ENCODE measurements at regions not wholly inside any gene's neighbourhood (a gene's known extent, or its start where the extent isn't known, plus 50 kb on each side); places are given as distances from the start of the nearest gene placed in this dataset.
A peak's percentile ranks its signal among the peaks of the same experiment; 100 is the strongest.
"Not testable (repeated sequence)": the region's sequence is repeated elsewhere in the genome, so short reads cannot be mapped to it uniquely, and the experiment has no call there.

GRCh38 chr7:84735677-84736076, 451.2 kb downstream of the SEMA3D start:
- H3K36me3 ChIP-seq (ENCODE audit: insufficient read depth, low read length) = no peaks in the 10 kb centered on the region
- H3K79me2 ChIP-seq (ENCODE audit: insufficient read depth, low read length) = no peaks in the 10 kb centered on the region
- TF ChIP-seq CTCF (IDR thresholded peaks at IDR 0.05; ENCODE audit: extremely low read depth, low read depth, low read length) = no peak
- no peak overlapping the region for H3K4me3 ChIP-seq (ENCODE audit: insufficient read depth, low read length)
- peak overlapping the region; percentile 14 for H2AFZ ChIP-seq (ENCODE audit: low read length)
- H4K20me1 ChIP-seq (ENCODE audit: insufficient read depth, low read length) = no peaks in the 10 kb centered on the region
- H3K27ac ChIP-seq (ENCODE audit: low read depth, low read length) = no peak overlapping the region
- no peaks in the 10 kb centered on the region for H3K27me3 ChIP-seq (ENCODE audit: insufficient read depth, low read length)
- no peaks in the 10 kb centered on the region for H3K9me3 ChIP-seq (ENCODE audit: low read depth, low read length)
- H3K4me1 ChIP-seq (ENCODE audit: insufficient read depth, low read length) = no peaks in the 10 kb centered on the region
- no peak for DNase-seq (ENCODE audit: insufficient read length, low spot score, missing footprints)
- no peak overlapping the region for H3K4me2 ChIP-seq (ENCODE audit: insufficient read depth, low read length)

DNA sequence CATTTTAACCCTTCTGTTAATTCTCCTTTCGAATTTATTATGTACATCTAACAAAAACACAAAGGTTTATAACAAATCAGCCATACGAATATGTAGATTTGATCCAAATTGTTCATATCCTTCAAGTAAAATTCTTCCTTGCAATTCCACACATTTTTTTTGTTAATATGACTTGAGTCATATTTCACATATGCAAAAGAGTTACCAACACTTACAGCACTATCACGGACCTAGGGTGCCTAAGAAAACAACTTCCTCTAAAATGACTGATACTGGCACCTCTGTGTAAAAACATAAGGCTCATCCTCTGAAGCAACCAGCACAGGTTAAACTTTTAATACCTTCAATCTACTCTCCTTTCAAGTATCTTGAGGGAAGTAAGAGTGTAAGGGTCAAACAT, 451.8 kb downstream of the SEMA3D start:
- Histone ChIP-seq H3K27ac (ENCODE audit: low read depth, low read length) (no peak overlapping the region), H3K36me3 (ENCODE audit: insufficient read depth, low read length) (no peaks in the 10 kb centered on the region), H3K4me3 (ENCODE audit: insufficient read depth, low read length) (no peak overlapping the region), H2AFZ (ENCODE audit: low read length) (peak overlapping the region; percentile 60), H3K4me2 (ENCODE audit: insufficient read depth, low read length) (peak overlapping the region; percentile 23), H3K9me3 (ENCODE audit: low read depth, low read length) (no peaks in the 10 kb centered on the region), H3K79me2 (ENCODE audit: insufficient read depth, low read length) (no peaks in the 10 kb centered on the region), H4K20me1 (ENCODE audit: insufficient read depth, low read length) (no peaks in the 10 kb centered on the region), H3K27me3 (ENCODE audit: insufficient read depth, low read length) (no peaks in the 10 kb centered on the region), H3K4me1 (ENCODE audit: insufficient read depth, low read length) (no peaks in the 10 kb centered on the region)
- no peak for TF ChIP-seq CTCF (IDR thresholded peaks at IDR 0.05; ENCODE audit: extremely low read depth, low read depth, low read length)
- DNase-seq (ENCODE audit: insufficient read length, low spot score, missing footprints) = no peak

GRCh38 chr7:84733976-84734375, 452.9 kb downstream of the SEMA3D start:
- not testable (repeated sequence) for DNase-seq (ENCODE audit: insufficient read length, low spot score, missing footprints); H3K4me3 ChIP-seq (ENCODE audit: insufficient read depth, low read length); H3K9me3 ChIP-seq (ENCODE audit: low read depth, low read length); H3K36me3 ChIP-seq (ENCODE audit: insufficient read depth, low read length); H3K4me1 ChIP-seq (ENCODE audit: insufficient read depth, low read length); H3K27me3 ChIP-seq (ENCODE audit: insufficient read depth, low read length); H3K4me2 ChIP-seq (ENCODE audit: insufficient read depth, low read length); H3K27ac ChIP-seq (ENCODE audit: low read depth, low read length); H4K20me1 ChIP-seq (ENCODE audit: insufficient read depth, low read length); H3K79me2 ChIP-seq (ENCODE audit: insufficient read depth, low read length); H2AFZ ChIP-seq (ENCODE audit: low read length)

GRCh38 chr7:84730864-84731263, 456.0 kb downstream of the SEMA3D start:
- H3K9me3 ChIP-seq (ENCODE audit: low read depth, low read length); H3K79me2 ChIP-seq (ENCODE audit: insufficient read depth, low read length); H2AFZ ChIP-seq (ENCODE audit: low read length); DNase-seq (ENCODE audit: insufficient read length, low spot score, missing footprints); H3K4me3 ChIP-seq (ENCODE audit: insufficient read depth, low read length); H4K20me1 ChIP-seq (ENCODE audit: insufficient read depth, low read length); H3K27ac ChIP-seq (ENCODE audit: low read depth, low read length); H3K4me2 ChIP-seq (ENCODE audit: insufficient read depth, low read length); H3K36me3 ChIP-seq (ENCODE audit: insufficient read depth, low read length); H3K27me3 ChIP-seq (ENCODE audit: insufficient read depth, low read length): not testable (repeated sequence)
- H3K4me1 ChIP-seq (ENCODE audit: insufficient read depth, low read length) = peaks cover 13% of the 10 kb centered on the region

DNA sequence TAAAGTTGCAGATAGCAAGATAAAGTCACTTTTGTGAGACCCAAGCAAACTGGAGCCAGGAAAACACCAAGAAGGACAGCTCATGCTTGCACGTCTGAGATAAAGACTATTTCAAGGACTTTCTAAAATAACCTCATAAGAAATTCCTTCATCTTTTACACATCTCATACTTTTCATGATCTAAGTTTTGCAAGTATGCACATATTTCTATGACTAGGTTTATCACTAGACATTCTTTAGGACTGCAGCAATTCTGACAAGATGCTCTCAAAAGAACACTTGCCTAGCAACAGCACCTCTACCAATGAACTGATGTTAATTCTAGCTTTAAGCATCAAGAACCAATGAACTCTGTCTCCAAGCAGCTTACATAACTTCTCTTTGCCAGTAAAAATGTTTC, 457.6 kb downstream of the SEMA3D start:
- peak overlapping the region; percentile 61 for H3K27ac ChIP-seq (ENCODE audit: low read depth, low read length)
- peaks cover 13% of the 10 kb centered on the region for H3K4me1 ChIP-seq (ENCODE audit: insufficient read depth, low read length)
- DNase-seq (ENCODE audit: insufficient read length, low spot score, missing footprints) = no peak
- H3K4me2 ChIP-seq (ENCODE audit: insufficient read depth, low read length) = peak overlapping the region; percentile 26
- H3K27me3 ChIP-seq (ENCODE audit: insufficient read depth, low read length) = no peaks in the 10 kb centered on the region
- no peaks in the 10 kb centered on the region for H4K20me1 ChIP-seq (ENCODE audit: insufficient read depth, low read length)
- no peak overlapping the region for H2AFZ ChIP-seq (ENCODE audit: low read length)
- H3K4me3 ChIP-seq (ENCODE audit: insufficient read depth, low read length) = no peak overlapping the region
- TF ChIP-seq CTCF (IDR thresholded peaks at IDR 0.05; ENCODE audit: extremely low read depth, low read depth, low read length) = no peak
- no peaks in the 10 kb centered on the region for H3K79me2 ChIP-seq (ENCODE audit: insufficient read depth, low read length)
- H3K9me3 ChIP-seq (ENCODE audit: low read depth, low read length) = no peaks in the 10 kb centered on the region
- H3K36me3 ChIP-seq (ENCODE audit: insufficient read depth, low read length) = no peaks in the 10 kb centered on the region
